ENCODE measurements at regions not wholly inside any gene's neighbourhood (a gene's known extent, or its start where the extent isn't known, plus 50 kb on each side); places are given as distances from the start of the nearest gene placed in this dataset.

DNA sequence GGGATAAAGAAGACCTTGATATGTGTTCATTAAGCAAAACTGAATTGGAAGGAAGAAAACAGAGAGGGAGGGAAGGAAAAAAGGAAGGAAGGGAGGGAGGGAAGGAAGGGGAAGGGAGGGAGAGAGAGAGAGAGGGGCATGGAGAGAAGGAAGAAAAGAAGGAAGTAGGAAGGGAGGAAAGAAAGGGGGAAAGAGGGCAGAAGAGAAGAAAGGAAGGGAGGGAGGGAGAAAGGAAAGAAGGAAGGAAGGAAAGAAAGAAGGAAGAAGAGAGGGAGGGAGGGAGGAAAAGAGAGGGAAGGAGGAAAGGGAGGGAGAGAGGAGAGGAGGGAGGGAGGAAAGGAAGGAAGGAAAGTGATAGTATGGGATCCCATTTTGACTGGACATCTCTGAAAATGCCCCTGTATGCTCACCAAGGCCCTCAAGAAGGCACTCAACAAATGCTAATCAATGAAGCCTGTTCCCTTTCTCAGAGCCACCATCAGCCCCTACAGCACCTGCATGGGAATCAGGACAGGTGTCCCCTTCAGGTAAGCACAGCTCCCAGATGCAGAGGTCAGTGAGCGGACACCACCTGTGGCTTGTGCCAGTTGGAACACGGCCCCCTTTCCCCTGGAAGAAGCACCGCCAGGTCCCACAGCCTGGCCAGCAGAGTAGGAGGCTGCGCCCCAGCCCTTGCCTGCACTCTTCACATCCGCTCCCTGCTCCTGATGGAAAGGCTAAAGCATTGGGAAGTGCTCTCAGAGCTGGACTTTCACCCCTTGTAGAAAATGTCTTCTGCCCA lies 161.4 kb upstream of the DIO3 start:
- FAIRE-seq: no peak
- ChIA-PET CTCF (no interaction called here), POLR2A (no interaction called here)
- intact Hi-C loops (cut with micrococcal nuclease) (no loop called here), dilution Hi-C loops (cut with MboI; ENCODE audit: extremely low pct_ligation_motif_present, low sequenced_read_pairs) (no loop called here)
- Histone ChIP-seq H3K4me1 (ENCODE audit: control insufficient read depth, extremely low read depth, insufficient read depth, low read length) (no peaks in the 10 kb centered on the region), H4K20me1 (replicated peaks; ENCODE audit: control insufficient read depth, extremely low read depth, insufficient read depth, low read length) (no peaks in the 10 kb centered on the region), H3K27me3 (ENCODE audit: control insufficient read depth in 2 of 2, insufficient read depth in 2 of 2, low read length in 2 of 2) (peaks cover 0 to 4% of the 10 kb centered on the region in 2 experiments), H3K79me2 (ENCODE audit: control insufficient read depth, insufficient read depth, low read length) (no peaks in the 10 kb centered on the region), H3K4me2 (ENCODE audit: insufficient read depth, low read length) (no peak overlapping the region), H3K9me1 (replicated peaks; ENCODE audit: control insufficient read depth, extremely low read depth, insufficient read depth, low read length) (no peaks in the 10 kb centered on the region), H3K27ac (ENCODE audit: insufficient read depth, low read depth, low read length) (no peak overlapping the region), H2AFZ (ENCODE audit: low read depth, low read length) (no peak overlapping the region), H3K4me3 (replicated peaks in 1 of 3; ENCODE audit: insufficient read depth in 1 of 3, low read depth in 1 of 3, low read length in 3 of 3) (no peak overlapping the region), H3K36me3 (ENCODE audit: control insufficient read depth in 2 of 2, extremely low read depth in 1 of 2, insufficient read depth in 2 of 2, low read length in 2 of 2) (no peaks in the 10 kb centered on the region), H3K9me3 (replicated peaks; ENCODE audit: control insufficient read depth, insufficient read depth, low read length) (no peaks in the 10 kb centered on the region), H3K9ac (replicated peaks; ENCODE audit: extremely low read depth, insufficient read depth, low read length) (no peak overlapping the region)
- TF ChIP-seq GATA2 (IDR thresholded peaks at IDR 0.05; ENCODE audit: insufficient read depth, insufficient read length, low read depth, low read length) (no peak), POLR2A (IDR thresholded peaks at IDR 0.05; ENCODE audit: low read depth, low read length) (no peak), CTCF (IDR thresholded peaks at IDR 0.05; ENCODE audit: extremely low read depth in 1 of 2, insufficient read depth in 1 of 2, low read depth in 1 of 2, low read length in 2 of 2) (no peak), MYC (IDR thresholded peaks at IDR 0.05; ENCODE audit: low read depth, low read length) (no peak), EZH2 (IDR thresholded peaks at IDR 0.05; ENCODE audit: borderline replicate concordance, low read depth, low read length, severe bottlenecking) (no peak), FOS (IDR thresholded peaks at IDR 0.05; ENCODE audit: borderline replicate concordance, insufficient read depth, low read length) (no peak), JUN (IDR thresholded peaks at IDR 0.05; ENCODE audit: borderline replicate concordance, insufficient read depth, insufficient read length, low read depth) (no peak), POLR2AphosphoS5 (IDR thresholded peaks at IDR 0.05; ENCODE audit: insufficient read depth, low read depth, low read length) (no peak)
- TF ChIP-seq, protein P1, sequence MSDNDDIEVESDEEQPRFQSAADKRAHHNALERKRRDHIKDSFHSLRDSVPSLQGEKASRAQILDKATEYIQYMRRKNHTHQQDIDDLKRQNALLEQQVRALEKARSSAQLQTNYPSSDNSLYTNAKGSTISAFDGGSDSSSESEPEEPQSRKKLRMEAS (IDR thresholded peaks at IDR 0.05; ENCODE audit: insufficient read depth, insufficient read length): no peak
- no TSS peak for BruUV-seq (replicated peaks)
- no peak for DNase-seq (ENCODE audit: low read depth, low spot score)

Data from endothelial cell of umbilical vein (primary cell).